ENCODE measurements at regions not wholly inside any gene's neighbourhood (a gene's known extent, or its start where the extent isn't known, plus 50 kb on each side); places are given as distances from the start of the nearest gene placed in this dataset.

- TF ChIP-seq CTCF (IDR thresholded peaks at IDR 0.05; ENCODE audit: borderline replicate concordance, extremely low read depth, insufficient read depth), result no peak
- H3K36me3 ChIP-seq (ENCODE audit: control insufficient read depth in 2 of 3, insufficient read depth in 3 of 3, low read length in 3 of 3), result no peaks in the 10 kb centered on the region
- no peak overlapping the region for H3K27ac ChIP-seq (ENCODE audit: low read depth in 2 of 2, low read length in 2 of 2)
- H3K9ac ChIP-seq (ENCODE audit: low read length in 3 of 3), result no peak overlapping the region
- no peaks in the 10 kb centered on the region for H3K9me3 ChIP-seq (ENCODE audit: control insufficient read depth in 2 of 3, insufficient read depth in 1 of 3, low read length in 3 of 3)
- FAIRE-seq (no peak), DNase-seq (peak in 1 of 5 donors; percentile 68)
- H3K4me1 ChIP-seq (ENCODE audit: control insufficient read depth in 2 of 3, insufficient read depth in 2 of 3, low read depth in 1 of 3, low read length in 3 of 3), result peaks cover 0 to 2% (median 0%) of the 10 kb centered on the region in 3 donors
- H3K27me3 ChIP-seq (ENCODE audit: control insufficient read depth, insufficient read depth, low read length), result no peaks in the 10 kb centered on the region
- intact Hi-C loops (cut with DNase I), result no loop called here
- no peak overlapping the region for H3K4me3 ChIP-seq (ENCODE audit: low read length in 3 of 3)
Measured at GRCh38 chr5:34534523-34535103, 121.5 kb upstream of the RAI14 start.

GRCh38 chr5:34535433-34535832 lies 120.7 kb upstream of the RAI14 start:
- TF ChIP-seq CTCF (IDR thresholded peaks at IDR 0.05; ENCODE audit: borderline replicate concordance, extremely low read depth, insufficient read depth), result no peak
- Histone ChIP-seq H3K9me3 (ENCODE audit: control insufficient read depth in 2 of 3, insufficient read depth in 1 of 3, low read length in 3 of 3) (no peaks in the 10 kb centered on the region), H3K27ac (ENCODE audit: low read depth in 2 of 2, low read length in 2 of 2) (no peak overlapping the region), H3K36me3 (ENCODE audit: control insufficient read depth in 2 of 3, insufficient read depth in 3 of 3, low read length in 3 of 3) (no peaks in the 10 kb centered on the region), H3K4me1 (ENCODE audit: control insufficient read depth in 2 of 3, insufficient read depth in 2 of 3, low read depth in 1 of 3, low read length in 3 of 3) (peaks cover 0 to 2% (median 0%) of the 10 kb centered on the region in 3 donors), H3K9ac (ENCODE audit: low read length in 3 of 3) (no peak overlapping the region), H3K4me3 (ENCODE audit: low read length in 3 of 3) (no peak overlapping the region), H3K27me3 (ENCODE audit: control insufficient read depth, insufficient read depth, low read length) (no peaks in the 10 kb centered on the region)
- FAIRE-seq (no peak), DNase-seq (no peak)
- intact Hi-C loops (cut with DNase I), result no loop called here

- Histone ChIP-seq H3K4me1 (ENCODE audit: control insufficient read depth in 2 of 3, insufficient read depth in 2 of 3, low read depth in 1 of 3, low read length in 3 of 3) (peaks cover 0 to 2% (median 0%) of the 10 kb centered on the region in 3 donors), H3K4me3 (ENCODE audit: low read length in 3 of 3) (no peak overlapping the region), H3K27me3 (ENCODE audit: control insufficient read depth, insufficient read depth, low read length) (no peaks in the 10 kb centered on the region), H3K36me3 (ENCODE audit: control insufficient read depth in 2 of 3, insufficient read depth in 3 of 3, low read length in 3 of 3) (no peaks in the 10 kb centered on the region), H3K9ac (ENCODE audit: low read length in 3 of 3) (no peak overlapping the region), H3K27ac (ENCODE audit: low read depth in 2 of 2, low read length in 2 of 2) (no peak overlapping the region), H3K9me3 (ENCODE audit: control insufficient read depth in 2 of 3, insufficient read depth in 1 of 3, low read length in 3 of 3) (no peaks in the 10 kb centered on the region)
- FAIRE-seq (no peak), DNase-seq (no peak)
- intact Hi-C loops (cut with DNase I), result no loop called here
- TF ChIP-seq CTCF (IDR thresholded peaks at IDR 0.05; ENCODE audit: borderline replicate concordance, extremely low read depth, insufficient read depth), result no peak
Measured at GRCh38 chr5:34535944-34536623, 120.0 kb upstream of the RAI14 start.
